ENCODE measurements at regions not wholly inside any gene's neighbourhood (a gene's known extent, or its start where the extent isn't known, plus 50 kb on each side); places are given as distances from the start of the nearest gene placed in this dataset.

DNA sequence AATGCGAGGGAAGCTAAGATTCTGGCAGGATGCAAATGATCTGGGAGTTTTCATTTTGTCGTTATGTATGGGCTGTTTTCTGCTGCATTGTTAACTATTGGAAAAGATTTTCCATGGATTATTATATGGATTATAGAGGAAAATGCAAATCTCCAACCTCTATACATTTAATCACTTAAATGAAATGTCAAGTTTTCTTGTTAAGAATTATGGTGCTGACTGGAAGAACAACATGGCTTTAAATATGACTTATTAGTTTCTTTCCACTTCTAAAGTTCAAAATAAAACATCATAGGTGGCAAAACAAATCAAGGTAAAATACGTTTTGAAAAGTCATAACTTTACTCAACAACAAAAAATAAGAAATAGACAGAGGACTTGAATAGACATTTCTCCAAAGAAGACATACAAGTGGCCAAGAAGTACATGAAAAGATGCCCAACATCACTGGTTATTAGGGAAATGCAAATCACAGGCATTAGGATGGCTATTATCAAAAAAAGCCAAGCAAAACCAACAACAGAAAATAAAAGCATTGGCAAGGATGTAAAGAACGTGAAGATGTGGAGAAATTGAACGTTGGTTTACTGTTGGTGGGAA lies 56.2 kb upstream of the CLDN5 start:
- CTCF ChIA-PET: interaction anchor here (1.0 kb wide), 1 partner anchor 9 kb away, joined by 3 read pairs; no protein-coding TSS in a partner anchor
- no peaks in the 10 kb centered on the region for H3K27me3 ChIP-seq (ENCODE audit: control insufficient read depth in 1 of 2, insufficient read depth in 2 of 2, low read length in 2 of 2)
- H3K9me3 ChIP-seq (ENCODE audit: control insufficient read depth in 1 of 2, insufficient read depth in 1 of 2, low read length in 2 of 2): no peaks in the 10 kb centered on the region
- Mint-ChIP-seq H3K9me3 (no peaks in the 10 kb centered on the region), H3K36me3 (ENCODE audit: low read depth) (no peaks in the 10 kb centered on the region), H3K4me1 (ENCODE audit: low read depth) (peaks cover 40% of the 10 kb centered on the region), H3K27me3 (no peaks in the 10 kb centered on the region), H3K4me3 (no peak overlapping the region), H3K27ac (peak overlapping the region; percentile 77)
- ATAC-seq (ENCODE audit: poor library complexity) (no peak), DNase-seq (no peak)
- TF ChIP-seq, protein P1, sequence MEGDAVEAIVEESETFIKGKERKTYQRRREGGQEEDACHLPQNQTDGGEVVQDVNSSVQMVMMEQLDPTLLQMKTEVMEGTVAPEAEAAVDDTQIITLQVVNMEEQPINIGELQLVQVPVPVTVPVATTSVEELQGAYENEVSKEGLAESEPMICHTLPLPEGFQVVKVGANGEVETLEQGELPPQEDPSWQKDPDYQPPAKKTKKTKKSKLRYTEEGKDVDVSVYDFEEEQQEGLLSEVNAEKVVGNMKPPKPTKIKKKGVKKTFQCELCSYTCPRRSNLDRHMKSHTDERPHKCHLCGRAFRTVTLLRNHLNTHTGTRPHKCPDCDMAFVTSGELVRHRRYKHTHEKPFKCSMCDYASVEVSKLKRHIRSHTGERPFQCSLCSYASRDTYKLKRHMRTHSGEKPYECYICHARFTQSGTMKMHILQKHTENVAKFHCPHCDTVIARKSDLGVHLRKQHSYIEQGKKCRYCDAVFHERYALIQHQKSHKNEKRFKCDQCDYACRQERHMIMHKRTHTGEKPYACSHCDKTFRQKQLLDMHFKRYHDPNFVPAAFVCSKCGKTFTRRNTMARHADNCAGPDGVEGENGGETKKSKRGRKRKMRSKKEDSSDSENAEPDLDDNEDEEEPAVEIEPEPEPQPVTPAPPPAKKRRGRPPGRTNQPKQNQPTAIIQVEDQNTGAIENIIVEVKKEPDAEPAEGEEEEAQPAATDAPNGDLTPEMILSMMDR (IDR thresholded peaks at IDR 0.05): no peak
- peaks cover 33% of the 10 kb centered on the region for H3K4me1 ChIP-seq (ENCODE audit: insufficient read depth, low read length)
- H3K36me3 ChIP-seq (ENCODE audit: insufficient read depth, low read length): no peaks in the 10 kb centered on the region
- no peak overlapping the region for H3K4me3 ChIP-seq (ENCODE audit: low read length)
- H3K27ac ChIP-seq (ENCODE audit: low read depth in 1 of 2, low read length in 2 of 2): no peak overlapping the region
- POLR2A ChIA-PET: interaction anchor here (1.6 kb wide), 1 partner anchor 17 kb away, joined by 12 read pairs; no protein-coding TSS in a partner anchor
- intact Hi-C loops (cut with DNase I, micrococcal nuclease): loop anchor here in 1 of 2 experiments (2.0 kb wide), 1 partner anchor 14 kb away; no protein-coding TSS in a partner anchor

DNA sequence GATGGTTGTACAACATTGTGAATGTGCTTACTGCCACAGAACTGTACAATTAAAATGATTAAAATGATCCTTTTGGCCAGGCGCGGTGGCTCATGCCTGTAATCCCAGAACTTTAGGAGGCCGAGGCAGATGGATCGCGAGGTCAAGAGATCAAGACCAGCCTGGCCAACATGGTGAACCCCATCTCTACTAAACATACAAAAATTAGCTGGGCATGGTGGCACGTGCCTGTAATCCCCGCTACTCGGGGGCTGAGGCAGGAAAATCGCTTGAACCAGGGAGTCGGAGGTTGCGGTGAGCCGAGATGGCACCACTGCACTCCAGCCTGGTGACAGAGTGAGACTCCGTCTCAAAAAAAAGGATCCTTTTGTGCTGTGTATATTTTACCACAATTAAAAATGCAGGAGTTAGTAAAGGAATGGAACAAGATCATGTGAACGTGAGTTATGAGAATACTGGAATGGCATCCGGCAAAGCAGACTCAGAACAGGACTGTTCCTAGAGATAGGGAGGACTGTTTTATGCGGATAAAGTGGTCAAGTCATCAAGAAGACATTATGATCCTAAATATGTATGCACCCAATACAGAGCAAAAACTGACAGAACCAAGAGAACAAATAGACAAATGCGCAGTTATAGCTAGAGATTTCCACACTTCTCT lies 58.0 kb upstream of the CLDN5 start:
- intact Hi-C loops (cut with DNase I, micrococcal nuclease): no loop called here
- Mint-ChIP-seq H3K27ac (no peak overlapping the region), H3K4me1 (ENCODE audit: low read depth) (peaks cover 34% of the 10 kb centered on the region), H3K27me3 (no peaks in the 10 kb centered on the region), H3K36me3 (ENCODE audit: low read depth) (no peaks in the 10 kb centered on the region), H3K4me3 (no peak overlapping the region), H3K9me3 (no peaks in the 10 kb centered on the region)
- Histone ChIP-seq H3K36me3 (ENCODE audit: insufficient read depth, low read length) (no peaks in the 10 kb centered on the region), H3K27ac (ENCODE audit: low read depth in 1 of 2, low read length in 2 of 2) (no peak overlapping the region), H3K4me1 (ENCODE audit: insufficient read depth, low read length) (peaks cover 24% of the 10 kb centered on the region), H3K9me3 (ENCODE audit: control insufficient read depth in 1 of 2, insufficient read depth in 1 of 2, low read length in 2 of 2) (no peaks in the 10 kb centered on the region), H3K4me3 (ENCODE audit: low read length) (no peak overlapping the region), H3K27me3 (ENCODE audit: control insufficient read depth in 1 of 2, insufficient read depth in 2 of 2, low read length in 2 of 2) (no peaks in the 10 kb centered on the region)
- TF ChIP-seq, protein P1 (IDR thresholded peaks at IDR 0.05): no peak
- CTCF ChIA-PET: no interaction called here
- ATAC-seq (ENCODE audit: poor library complexity) (no peak), DNase-seq (no peak)
- POLR2A ChIA-PET: no interaction called here

DNA sequence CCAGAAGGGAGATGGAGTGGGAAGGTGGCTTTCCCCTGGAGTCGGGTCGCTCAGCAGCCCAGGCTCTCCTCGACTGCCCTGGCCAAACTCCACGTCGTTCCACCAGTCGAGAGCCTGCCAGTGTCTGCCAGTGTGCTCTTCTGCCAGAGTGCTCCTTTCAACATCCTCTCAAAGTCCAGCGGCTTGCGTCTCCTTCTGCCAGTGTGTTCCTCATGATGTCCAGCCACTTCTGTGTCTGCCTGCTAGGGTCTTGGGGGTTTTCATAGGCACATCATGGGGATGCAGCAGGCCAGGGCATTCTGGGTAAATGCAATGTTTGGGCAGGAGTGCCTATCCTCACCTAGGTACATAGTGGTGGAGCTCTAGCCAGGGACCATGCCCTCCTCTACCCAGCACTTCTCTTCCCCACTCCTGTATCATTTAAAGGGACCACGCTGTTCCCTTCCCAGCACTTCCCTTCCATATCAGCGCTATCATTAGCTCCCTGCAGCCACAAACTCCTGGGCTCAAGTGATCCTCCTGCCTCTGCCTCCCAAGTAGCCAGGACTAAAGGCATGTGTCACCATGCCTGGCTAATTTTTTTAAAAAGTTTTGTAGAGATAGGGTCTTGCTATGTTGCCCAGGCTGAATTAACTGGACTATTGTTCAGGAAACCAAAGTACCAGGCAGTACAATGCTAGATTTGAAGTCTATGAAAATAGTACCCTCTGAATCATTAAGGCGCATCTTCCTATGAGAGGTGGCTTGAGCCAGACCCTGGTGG lies 62.9 kb upstream of the CLDN5 start:
- Histone ChIP-seq H3K27me3 (ENCODE audit: control insufficient read depth in 1 of 2, insufficient read depth in 2 of 2, low read length in 2 of 2) (no peaks in the 10 kb centered on the region), H3K27ac (ENCODE audit: low read depth in 1 of 2, low read length in 2 of 2) (no peak overlapping the region), H3K9me3 (ENCODE audit: control insufficient read depth in 1 of 2, insufficient read depth in 1 of 2, low read length in 2 of 2) (no peaks in the 10 kb centered on the region), H3K36me3 (ENCODE audit: insufficient read depth, low read length) (no peaks in the 10 kb centered on the region), H3K4me1 (ENCODE audit: insufficient read depth, low read length) (no peaks in the 10 kb centered on the region), H3K4me3 (ENCODE audit: low read length) (no peak overlapping the region)
- H3K36me3 Mint-ChIP-seq (ENCODE audit: low read depth): no peaks in the 10 kb centered on the region
- H3K27ac Mint-ChIP-seq: no peak overlapping the region
- CTCF ChIA-PET: no interaction called here
- no peak overlapping the region for H3K4me3 Mint-ChIP-seq
- ATAC-seq (ENCODE audit: poor library complexity): no peak
- no peak for DNase-seq
- no peaks in the 10 kb centered on the region for H3K27me3 Mint-ChIP-seq
- POLR2A ChIA-PET: no interaction called here
- intact Hi-C loops (cut with DNase I, micrococcal nuclease): no loop called here
- H3K4me1 Mint-ChIP-seq (ENCODE audit: low read depth): no peaks in the 10 kb centered on the region
- no peaks in the 10 kb centered on the region for H3K9me3 Mint-ChIP-seq
- TF ChIP-seq, protein P1 (IDR thresholded peaks at IDR 0.05): no peak
